GM19324 (cell line): ENCODE measurements at regions not wholly inside any gene's neighbourhood (a gene's known extent, or its start where the extent isn't known, plus 50 kb on each side); places are given as distances from the start of the nearest gene placed in this dataset.

Experiments used
- ATAC-seq: cut with Tn5 transposase; IDR thresholded peaks from one replicate; pipeline ENCODE4 v1.9.1; 2021; ENCODE audit warnings: mild to moderate bottlenecking, moderate library complexity; ENCODE audit not compliant: unreplicated experiment, low FRiP score

DNA sequence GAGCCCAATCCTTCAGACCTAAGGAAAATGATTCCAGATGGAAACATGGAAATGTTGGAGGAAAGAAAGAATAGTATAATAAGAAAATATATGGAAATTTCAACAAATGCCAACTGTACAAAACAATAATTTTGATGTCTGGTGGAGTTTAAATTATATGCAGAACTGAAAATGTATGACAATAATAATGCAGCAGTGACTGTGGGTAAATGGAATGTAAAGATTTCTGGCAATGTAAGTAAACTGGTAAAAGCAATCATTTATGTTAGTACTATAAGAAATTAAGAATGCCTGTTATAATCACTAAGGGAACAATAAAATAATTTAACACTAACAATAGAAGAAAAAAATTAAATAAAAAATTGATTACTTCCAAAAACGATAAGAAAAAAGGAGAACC lies 89.0 kb downstream of the EDN1 start:
- ATAC-seq = no peak

DNA sequence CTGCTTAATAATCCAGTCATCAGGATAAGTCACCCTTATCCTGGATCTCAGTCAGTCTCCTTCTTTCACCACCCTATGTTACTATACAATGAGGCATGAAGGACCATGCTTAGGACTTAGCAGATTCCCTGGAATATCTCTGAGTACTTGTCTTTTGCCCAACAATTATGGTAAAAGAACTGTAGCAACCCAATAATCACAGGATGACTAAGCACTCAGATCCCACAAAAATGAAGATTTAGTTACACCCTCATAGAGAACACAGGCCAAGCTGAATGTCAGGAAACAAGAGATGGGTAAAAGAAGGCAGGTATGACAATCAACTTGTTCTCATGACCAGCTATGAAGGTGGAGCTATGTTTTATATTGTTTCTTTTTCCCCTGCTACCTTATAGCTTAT lies 91.4 kb downstream of the EDN1 start:
- ATAC-seq = no peak

DNA sequence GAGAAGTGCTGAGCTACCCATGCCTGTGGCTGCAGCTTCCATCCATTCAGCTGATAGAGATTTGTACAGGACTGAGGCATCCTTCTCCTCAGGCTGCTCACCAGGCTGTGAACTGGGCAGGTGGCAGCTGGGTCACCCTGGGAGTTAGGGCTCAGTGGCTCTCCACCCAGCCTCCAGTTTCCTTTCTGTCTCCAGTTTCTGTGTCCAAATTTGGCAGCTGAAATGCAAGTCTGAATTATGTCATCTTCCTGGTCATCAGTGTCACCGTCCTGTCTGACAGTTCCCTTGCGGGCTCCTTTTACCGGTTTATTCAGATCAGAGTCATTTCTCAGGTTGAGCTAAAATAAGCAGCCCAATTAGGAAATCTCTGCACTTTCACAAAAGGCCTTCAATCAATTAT lies 93.3 kb downstream of the EDN1 start:
- ATAC-seq = peak; percentile 65

DNA sequence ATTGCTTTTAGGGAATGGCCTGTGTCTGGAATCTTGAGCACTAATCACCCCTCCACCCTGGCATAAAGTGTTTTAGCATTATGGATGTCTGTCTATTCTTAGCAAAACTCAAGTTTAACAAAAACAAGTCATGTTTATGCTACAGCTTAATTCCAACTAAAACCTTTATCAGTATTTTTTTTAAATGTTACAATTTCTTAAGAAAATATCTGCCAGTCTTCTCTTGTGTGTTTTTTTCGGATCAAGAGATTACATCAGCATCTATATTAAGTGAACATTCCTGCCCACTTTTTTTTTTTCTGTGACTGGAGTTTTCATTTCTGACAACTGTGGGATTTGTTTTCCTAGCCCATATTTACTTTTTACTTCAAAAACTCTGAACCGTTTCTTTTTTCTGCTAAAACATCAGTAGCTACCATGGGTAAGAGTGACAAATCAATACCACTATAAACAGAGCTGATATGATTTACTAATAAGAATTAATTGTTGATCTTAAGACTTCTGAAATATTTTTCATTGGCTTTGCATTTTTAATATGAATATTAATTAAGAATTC lies 94.3 kb downstream of the EDN1 start:
- no peak for ATAC-seq

DNA sequence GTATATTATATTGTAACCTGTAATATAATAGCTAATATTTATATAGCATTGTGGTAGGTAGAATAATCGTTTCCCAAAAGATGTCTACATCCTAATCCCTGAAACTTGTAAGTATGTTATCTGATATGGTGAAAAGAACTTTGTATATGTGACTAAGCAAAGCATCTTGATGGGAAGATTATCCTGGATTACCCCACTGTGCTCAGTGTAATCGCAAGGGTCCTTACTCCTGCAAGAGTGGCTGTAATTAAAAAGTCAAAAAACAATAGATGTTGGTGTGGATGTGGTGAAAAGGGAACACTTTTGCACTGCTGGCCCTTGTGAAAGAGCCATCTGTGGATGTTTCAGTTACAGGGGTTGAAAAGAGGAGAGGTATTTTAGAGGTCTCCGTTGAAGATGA lies 95.2 kb downstream of the EDN1 start:
- ATAC-seq = no peak

DNA sequence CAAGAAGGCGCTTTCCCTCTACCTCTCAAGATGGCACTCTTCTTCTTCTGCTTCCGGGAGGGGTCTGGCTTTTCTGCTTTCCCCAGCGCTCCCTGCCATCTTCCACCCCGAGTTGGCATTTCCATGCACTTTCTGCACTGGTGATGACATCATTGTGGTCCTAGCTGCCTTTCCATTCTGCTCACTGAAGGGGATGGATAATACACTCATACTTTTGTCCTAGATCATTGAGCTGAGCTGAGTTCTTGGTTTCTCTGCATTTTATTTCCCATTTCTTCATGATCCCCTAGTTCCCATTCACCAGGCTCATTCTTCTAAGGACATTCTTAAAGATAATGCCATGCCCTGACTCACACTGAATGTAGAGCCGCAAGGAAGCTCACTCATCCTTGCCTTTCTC lies 96.7 kb downstream of the EDN1 start:
- ATAC-seq = no peak

DNA sequence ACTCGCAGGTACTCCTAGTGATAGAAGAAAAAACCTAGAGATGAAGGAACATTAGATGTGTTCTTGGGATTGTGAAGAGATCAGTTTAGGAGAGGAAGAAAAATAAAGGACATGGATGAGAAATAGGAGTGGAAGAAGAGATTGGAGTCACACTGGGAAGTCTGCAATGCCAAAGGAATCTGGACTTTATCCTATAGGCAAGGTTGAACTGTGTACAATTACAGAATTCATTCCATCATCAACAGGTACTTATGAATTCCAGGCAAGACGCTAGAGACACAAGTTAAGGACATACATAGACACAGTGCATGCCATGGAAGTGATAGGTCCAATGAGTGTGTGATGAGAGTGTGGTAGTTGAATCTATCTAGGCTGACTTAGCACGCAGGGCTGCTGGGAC lies 101.3 kb downstream of the EDN1 start:
- ATAC-seq = no peak

DNA sequence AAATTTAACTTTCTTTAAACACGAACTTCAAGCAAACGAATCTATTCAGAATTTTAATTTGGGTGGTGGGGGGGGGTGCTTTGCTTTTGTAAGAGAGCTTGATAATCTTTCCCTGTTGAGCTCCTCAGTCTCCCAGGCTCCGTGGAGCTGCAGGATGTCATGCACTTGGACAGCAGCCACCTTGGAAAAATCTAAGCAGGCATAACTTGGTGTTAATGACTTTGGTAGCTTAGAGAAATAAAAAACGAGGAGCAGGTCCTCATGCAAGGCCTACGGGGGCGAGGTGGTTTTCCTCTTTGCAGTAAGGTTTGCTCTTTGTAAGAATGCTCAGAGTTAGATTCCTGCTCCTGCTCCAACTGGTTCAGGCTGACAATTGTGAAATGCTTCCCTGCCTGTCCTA lies 102.3 kb downstream of the EDN1 start:
- ATAC-seq = no peak

DNA sequence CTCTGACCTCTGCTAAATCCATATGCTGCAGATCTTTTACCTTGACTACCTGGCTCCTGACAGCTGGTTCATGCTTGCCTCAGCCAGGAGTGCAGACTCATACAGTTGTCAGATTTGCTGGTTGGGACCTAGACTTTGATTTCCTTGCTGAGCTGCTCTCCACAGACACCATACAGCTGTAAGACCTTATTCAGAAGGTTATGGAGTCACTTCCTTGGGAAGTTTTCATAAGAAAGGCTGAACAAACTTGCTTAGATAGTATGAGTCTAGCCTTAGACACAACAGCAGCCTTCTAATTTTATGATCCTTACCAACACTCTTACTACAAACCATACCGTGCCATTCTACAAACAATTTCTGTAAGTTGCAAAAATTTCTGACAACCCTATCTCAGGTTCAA lies 102.9 kb downstream of the EDN1 start:
- no peak for ATAC-seq

DNA sequence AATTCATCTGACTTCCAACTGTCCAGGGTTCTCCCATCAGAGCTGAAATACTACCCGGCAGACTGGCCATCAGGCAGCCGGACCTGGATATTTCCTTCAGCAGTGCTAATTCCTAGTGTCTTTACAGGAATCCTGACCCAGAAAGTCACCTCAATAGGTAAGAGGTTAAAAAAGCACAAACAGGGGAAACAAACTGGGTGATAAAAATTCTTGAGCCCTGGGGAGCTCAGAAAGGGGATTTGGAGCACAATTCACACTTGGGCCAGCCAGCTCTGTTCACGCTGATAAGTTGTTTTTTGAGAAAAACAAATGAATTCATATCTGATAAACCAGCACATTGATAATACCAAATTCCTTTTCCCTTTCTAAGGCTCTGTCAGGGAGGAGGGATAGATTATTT lies 104.0 kb downstream of the EDN1 start:
- no peak for ATAC-seq

DNA sequence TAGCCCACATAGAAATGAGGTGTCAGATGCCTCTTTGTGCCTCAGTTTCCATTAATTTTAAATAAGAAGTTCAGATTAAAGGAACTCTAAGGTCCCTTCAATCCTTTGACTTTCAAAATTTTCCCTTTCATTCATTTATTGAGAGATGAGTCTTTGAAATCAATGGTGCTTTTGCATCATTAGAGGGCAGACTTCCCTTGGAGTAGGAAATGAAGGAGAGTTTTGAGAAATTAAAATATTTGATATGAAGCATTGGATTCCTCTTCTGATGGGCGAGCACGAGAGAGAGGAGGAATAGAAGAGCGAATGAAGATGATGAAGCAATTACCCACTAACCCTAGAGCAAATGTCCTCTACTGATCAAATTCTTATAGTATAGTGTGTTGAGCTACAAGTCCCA lies 105.7 kb downstream of the EDN1 start:
- no peak for ATAC-seq

DNA sequence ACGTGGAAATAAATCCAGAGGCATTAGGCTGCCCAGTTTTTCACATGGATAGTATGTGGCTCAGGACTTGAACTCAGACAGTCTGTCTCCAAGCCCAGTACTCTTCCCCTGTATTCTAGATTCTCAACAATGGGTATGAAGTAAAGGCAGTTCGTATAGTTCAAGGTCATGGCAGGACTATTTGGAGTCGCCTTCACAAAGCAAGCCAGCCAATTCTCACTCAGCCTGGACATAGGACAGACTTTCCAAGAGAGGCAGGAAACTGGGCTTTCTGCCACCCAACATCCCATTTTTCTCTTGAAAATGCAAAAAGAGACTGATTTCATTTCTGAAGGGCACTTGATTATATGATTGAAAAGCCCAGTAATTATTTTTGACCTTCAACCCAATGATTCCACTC lies 111.0 kb downstream of the EDN1 start:
- no peak for ATAC-seq

DNA sequence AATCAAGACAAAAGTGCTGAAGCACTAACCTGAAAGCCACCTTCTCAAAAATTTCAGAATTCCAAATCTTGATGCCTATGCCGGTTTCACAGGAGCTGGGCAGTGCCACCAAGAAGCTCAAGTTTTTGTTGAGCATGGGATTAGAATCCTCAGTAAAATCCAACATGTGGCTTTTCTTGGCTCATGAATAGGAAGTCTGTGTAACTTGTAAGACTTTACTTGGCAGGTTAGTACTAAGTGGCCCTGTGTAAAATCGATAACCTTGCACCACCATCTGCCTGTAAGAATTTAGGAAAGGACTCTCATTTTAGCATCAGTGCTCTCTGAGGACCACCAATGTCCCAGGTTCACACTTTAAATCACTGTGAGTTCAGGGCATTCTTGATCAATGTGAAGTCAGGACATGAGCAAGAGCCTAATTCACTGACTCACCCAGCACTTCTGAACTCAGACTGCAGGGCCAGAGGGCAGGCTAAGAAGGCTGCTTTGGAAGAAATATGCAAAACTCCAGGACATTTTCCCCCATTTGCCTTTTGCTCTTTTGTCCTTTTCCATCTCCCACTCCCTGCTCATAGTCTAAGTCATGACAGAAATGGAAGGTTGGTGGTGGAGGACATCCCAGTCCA lies 113.2 kb downstream of the EDN1 start:
- ATAC-seq = no peak

DNA sequence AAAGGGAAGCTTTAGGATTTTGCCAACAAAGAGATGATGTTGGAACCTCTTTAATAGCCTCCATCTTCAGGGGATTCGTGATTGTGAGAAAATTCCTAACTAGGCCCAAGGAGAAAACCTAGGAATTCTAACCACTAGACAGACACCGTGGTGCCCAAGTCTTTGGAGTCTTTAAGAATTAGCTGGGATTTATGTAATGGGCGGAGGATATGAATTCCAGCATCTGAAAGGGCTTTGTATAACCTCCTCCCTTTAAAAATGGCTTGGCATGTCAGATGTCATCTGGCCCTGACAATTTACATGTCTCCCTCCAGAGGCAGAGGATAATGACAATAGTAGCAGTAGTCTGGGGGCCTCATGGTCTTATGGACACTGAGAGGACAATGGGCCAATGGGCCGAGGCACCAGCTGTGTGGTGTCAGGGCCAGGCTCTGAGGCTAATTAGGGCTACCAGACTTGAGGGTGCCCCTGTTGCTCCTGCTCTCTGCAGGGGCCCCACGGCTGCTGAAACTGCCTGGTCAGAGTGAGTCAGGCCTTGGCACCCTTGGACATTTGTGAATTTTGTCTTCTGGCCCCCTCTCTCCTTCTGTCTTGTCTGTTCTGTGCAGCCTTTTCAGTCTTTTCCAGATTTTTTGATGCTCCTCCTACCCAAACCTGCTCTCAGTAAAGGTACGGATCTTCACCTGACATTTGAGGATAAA lies 113.9 kb downstream of the EDN1 start:
- no peak for ATAC-seq

DNA sequence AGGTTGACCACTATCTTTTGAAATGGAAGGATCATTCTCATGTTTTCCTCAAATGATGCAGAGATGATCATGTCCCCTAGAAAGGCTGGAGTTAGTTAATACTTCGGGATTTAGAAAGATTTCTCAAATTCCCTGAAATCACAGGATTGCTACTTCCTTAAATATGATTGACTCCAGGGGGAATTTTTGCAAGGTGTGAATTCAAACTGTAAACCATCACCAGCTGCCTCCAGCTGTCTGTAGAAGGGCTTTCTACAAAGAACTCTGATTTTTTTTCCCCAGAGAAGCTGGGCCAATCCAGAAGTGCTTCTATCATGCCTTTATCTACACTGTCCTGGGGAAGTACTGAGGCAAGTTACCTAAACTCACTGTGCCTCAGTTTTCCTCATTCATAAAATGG lies 114.5 kb downstream of the EDN1 start:
- no peak for ATAC-seq

DNA sequence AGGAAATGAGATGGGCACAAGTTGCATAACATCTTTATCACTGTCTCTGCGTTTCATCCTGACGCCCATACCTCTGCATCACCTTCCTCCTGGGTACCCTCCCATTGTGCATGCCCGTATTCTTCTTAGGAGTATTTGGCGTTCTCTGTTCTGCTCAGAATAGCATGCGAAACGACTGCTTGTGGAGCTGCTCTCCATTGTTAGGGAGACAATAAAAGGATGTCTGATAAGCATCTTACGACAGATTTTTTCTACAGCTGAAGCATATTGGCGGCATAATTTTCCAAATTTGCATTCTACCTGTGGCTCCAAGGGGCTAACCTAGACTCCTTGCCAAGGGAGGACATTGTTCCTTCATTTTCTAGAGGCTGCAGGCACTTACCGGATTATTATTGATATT lies 118.6 kb downstream of the EDN1 start:
- no peak for ATAC-seq

DNA sequence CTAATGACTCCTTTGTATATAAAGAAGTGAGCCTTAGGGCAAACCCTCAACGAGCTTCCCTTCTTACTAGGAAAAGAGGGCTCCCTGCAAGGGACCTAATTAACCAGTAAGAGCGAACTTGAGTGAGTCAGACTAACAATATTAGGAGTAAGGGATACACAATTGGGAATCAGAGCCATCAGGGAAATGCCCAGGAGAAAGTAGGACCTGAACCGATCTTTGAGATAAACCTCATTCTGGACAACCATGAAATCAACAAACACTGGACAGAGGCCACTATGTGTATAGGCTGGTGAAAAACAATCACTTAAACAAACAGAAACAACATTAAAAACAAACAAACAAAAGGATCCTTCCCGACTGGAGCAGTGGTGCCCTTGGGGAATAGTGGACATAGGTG lies 120.8 kb downstream of the EDN1 start:
- no peak for ATAC-seq

DNA sequence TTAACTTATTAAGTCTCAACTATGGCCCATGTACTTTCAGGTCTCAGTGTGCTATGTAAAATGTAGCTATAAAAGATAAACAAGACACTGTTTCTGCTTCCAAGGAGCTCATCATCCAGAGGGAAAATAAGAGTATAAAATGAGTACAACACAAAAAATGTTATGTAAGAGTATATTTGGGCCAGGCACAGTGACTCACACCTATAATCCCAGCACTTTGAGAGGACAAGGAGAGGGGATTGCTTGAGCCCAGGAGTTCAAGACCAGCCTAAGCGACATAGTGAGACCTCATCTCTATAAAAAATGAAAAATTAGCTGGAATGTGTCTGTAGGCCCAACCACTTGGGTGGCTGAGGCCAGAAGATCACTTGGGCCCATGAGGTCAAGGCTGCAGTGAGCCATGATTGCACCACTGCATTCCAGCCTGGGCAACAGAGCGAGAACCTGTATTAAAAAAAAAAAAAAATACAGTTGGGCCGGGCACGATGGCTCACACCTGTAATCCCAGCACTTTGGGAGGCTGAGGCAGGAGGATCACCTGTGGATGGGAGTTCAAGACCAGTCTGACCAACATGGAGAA lies 124.0 kb downstream of the EDN1 start:
- ATAC-seq = no peak

DNA sequence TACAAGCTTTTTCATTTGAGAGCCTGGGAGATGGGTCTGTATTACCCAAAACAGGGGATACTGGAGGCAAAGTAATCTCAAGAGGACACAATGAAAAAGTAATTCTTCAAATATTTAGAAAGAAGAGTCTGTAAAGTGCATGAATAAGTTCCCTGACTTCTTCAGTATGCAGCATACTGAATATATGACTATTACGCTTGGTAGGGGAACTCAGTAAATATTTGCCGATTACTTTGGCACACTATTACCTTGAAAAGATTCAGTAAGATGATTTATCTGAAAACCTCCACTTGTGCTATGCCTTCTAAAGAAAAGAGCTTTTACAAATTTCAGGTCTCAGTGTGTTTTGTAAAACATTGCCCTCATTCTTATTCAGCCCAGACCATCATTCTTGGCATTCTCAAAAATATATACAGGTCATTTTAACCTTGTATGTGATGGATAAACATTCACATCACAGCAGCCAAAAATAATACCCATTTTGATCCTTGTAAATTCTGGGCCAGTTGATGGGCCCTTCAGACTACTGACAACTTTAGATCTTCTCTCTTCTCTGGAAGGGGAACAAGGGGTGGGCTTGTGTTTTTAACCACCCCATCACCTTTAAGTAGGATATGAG lies 125.9 kb downstream of the EDN1 start:
- no peak for ATAC-seq

DNA sequence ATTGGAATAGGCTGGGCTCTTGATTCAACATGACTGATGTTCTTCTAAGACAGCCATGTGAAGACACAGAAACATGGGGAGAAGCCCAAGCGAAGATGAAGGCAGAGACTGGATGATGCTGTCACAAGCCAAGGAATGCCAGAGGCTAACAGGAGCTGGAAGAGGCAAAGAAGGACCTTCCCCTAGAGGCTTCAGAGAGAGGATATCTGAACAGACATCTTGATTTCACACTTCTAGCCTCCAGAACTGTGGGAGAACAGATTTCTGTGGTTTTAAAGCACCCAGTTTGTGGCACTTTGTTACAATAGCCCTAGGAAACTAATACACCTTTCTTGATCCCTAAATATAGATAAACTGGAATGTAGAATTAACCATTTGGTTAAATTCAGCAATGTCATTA lies 127.0 kb downstream of the EDN1 start:
- ATAC-seq = no peak

DNA sequence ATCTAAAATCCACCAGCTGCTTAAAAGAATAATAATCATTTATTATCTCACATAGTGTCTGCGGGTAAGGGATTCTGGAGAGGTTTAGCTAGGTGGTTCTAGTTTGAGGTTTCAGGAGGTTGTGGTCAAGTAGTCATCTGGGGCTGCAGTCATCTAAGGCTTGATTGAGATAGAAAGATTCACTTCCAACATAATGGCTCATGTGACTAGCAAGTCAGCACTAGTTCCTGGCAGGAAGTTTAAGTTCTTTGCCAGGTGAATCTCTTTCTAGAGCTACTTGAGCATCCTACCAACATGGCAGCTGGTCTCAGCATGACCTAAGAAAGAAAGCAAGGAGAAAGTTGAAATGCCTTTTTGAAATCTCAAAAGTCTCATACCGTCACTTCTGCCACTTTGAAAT lies 128.8 kb downstream of the EDN1 start:
- ATAC-seq = no peak
